Cardiac muscle cell (in vitro differentiated cells and primary cell): ENCODE measurements at regions not wholly inside any gene's neighbourhood (a gene's known extent, or its start where the extent isn't known, plus 50 kb on each side); places are given as distances from the start of the nearest gene placed in this dataset.

Experiments used
- DNase-seq, 2 donors: peaks; one replicate each; pipeline versions ENCODE4 v3.0.0 to v3.0.0-alpha.2; 2010 to 2017; ENCODE audit warnings: low read depth in 1 of 2, low spot score in 1 of 2
- H3K27ac ChIP-seq: fragments of 200-600 bp; sonication (generic); 2 replicates; pipeline ENCODE4 v1.5.1; 2016
- H3K27me3 ChIP-seq: fragments of 200-600 bp; sonication (generic); 2 replicates; pipeline ENCODE4 v1.6.0; 2016; ENCODE audit warnings: control low read depth
- H3K36me3 ChIP-seq: fragments of 200-600 bp; sonication (generic); 2 replicates; pipeline ENCODE4 v1.5.1; 2016; ENCODE audit warnings: control low read depth
- H3K4me1 ChIP-seq: fragments of 200-600 bp; sonication (generic); 2 replicates; pipeline ENCODE4 v1.8.1; 2017; ENCODE audit warnings: low read depth, mild to moderate bottlenecking, mixed run types
- H3K4me3 ChIP-seq: fragments of 200-600 bp; sonication (generic); 2 replicates; pipeline ENCODE4 v1.5.1; 2016; ENCODE audit warnings: mild to moderate bottlenecking
- H3K9me3 ChIP-seq: fragments of 200-600 bp; sonication (generic); 2 replicates; pipeline ENCODE4 v1.5.1; 2017; ENCODE audit warnings: low read depth, mild to moderate bottlenecking, control low read depth
- TF ChIP-seq, protein P1 (sequence below): IDR thresholded peaks from 2 replicates; pipeline ENCODE4 v1.5.1; 2012; ENCODE audit warnings: low read depth, mild to moderate bottlenecking, low read length

DNA sequence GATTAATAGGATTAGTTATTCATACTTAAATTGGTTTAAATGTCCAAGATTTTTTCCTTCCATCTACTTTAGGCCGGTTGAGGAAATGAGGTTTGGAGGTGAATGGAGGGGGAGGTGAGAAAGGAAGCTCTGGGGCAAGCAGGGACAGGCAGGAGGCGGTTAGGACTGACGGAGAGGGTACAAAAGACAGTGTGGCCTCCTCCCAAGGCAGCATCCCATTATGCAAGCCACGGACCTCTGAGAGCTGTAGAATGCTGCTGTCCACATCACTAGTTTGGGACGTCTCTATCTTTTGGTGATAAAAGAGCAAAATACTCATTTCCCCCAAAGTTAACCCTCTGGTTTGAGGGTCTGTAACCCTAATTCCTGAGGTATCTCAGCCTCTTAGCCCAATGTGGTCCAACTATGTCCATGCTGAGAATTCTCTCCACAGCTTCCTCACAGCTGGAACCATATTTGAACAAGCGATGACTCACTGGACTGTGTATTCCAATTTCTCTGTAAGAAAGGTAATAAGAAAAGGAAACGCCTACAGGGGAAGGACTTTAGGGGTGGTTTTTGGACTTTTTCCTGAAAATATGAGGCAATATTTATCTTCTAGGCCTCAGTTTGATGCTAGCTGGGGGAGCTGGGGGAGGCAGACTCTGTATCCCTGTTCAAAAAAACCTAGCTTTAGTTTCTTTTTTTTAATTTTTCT lies 172.2 kb downstream of the TFAP2B start:
- TF ChIP-seq, protein P1, sequence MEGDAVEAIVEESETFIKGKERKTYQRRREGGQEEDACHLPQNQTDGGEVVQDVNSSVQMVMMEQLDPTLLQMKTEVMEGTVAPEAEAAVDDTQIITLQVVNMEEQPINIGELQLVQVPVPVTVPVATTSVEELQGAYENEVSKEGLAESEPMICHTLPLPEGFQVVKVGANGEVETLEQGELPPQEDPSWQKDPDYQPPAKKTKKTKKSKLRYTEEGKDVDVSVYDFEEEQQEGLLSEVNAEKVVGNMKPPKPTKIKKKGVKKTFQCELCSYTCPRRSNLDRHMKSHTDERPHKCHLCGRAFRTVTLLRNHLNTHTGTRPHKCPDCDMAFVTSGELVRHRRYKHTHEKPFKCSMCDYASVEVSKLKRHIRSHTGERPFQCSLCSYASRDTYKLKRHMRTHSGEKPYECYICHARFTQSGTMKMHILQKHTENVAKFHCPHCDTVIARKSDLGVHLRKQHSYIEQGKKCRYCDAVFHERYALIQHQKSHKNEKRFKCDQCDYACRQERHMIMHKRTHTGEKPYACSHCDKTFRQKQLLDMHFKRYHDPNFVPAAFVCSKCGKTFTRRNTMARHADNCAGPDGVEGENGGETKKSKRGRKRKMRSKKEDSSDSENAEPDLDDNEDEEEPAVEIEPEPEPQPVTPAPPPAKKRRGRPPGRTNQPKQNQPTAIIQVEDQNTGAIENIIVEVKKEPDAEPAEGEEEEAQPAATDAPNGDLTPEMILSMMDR: no peak
- Histone ChIP-seq H3K27ac (no peak overlapping the region), H3K4me3 (no peak overlapping the region), H3K36me3 (no peaks in the 10 kb centered on the region), H3K27me3 (peaks cover 12% of the 10 kb centered on the region), H3K4me1 (no peaks in the 10 kb centered on the region), H3K9me3 (no peaks in the 10 kb centered on the region)
- DNase-seq: no peak

DNA sequence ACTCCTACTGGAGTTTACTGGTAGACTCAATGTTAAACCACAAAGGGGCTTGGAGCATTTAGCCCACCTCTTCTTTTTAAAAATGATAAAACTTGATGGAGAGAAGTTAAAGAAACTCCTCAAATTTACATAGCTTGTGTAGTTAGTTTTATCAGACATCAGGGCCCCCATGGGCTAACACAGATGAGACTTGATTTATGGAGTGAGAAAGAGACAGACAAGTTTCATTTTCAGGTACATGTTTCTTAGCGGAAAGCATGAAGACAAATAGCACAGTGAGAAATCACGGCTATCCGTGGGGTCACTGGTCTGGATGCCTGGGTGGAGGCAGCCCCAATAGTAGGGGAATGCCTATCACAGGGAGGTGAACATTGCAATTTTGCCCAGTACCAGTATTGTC lies 173.6 kb downstream of the TFAP2B start:
- Histone ChIP-seq H3K4me1 (no peaks in the 10 kb centered on the region), H3K9me3 (no peaks in the 10 kb centered on the region), H3K4me3 (no peak overlapping the region), H3K36me3 (no peaks in the 10 kb centered on the region), H3K27me3 (peaks cover 4% of the 10 kb centered on the region), H3K27ac (no peak overlapping the region)
- TF ChIP-seq, protein P1: no peak
- no peak for DNase-seq

DNA sequence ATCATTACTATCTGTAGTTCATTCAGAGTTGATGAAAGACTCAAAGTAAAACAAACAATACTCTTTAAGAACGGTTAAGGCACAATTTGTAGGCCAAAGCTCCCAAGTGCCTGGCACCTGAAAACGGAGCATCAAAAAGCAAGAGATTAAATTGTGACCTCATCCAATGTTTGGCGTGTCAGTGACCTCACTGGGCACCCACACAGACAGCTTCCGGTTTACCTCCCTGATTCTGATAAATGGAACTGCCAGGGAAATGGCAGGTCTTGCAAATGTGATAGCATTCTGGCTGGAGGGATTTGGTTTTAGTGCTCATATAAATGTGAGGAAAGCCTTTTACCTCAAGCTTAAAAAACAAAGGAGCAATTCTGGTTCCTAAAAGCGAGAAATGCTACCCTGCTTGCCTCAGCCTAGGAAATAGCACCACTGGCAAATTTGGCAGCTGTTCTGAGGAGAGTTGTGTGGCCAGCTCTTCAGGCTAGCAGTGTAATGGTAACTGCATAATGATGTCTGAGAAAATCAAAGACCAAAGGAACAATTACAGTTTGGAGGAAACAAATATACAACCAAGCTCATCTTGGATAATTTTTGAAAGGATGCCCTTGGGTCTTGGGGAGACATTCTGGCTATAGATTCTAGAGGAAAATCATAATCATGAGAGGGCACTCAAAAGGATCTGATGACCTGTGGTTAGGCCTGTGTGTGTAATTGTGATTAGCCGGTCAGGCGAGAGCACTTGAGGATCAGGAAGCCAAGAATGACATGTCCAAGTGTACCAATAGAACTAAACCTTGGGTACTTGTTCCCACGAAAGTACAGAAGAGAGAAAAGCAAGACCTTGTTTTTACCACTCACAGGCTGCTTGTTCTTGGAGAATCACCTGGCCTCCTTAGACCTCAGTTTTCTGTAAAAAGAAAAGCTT lies 174.3 kb downstream of the TFAP2B start:
- H3K36me3 ChIP-seq: no peaks in the 10 kb centered on the region
- H3K27me3 ChIP-seq: no peaks in the 10 kb centered on the region
- TF ChIP-seq, protein P1: no peak
- no peaks in the 10 kb centered on the region for H3K4me1 ChIP-seq
- no peak overlapping the region for H3K4me3 ChIP-seq
- no peak overlapping the region for H3K27ac ChIP-seq
- H3K9me3 ChIP-seq: no peaks in the 10 kb centered on the region
- DNase-seq: no peak

DNA sequence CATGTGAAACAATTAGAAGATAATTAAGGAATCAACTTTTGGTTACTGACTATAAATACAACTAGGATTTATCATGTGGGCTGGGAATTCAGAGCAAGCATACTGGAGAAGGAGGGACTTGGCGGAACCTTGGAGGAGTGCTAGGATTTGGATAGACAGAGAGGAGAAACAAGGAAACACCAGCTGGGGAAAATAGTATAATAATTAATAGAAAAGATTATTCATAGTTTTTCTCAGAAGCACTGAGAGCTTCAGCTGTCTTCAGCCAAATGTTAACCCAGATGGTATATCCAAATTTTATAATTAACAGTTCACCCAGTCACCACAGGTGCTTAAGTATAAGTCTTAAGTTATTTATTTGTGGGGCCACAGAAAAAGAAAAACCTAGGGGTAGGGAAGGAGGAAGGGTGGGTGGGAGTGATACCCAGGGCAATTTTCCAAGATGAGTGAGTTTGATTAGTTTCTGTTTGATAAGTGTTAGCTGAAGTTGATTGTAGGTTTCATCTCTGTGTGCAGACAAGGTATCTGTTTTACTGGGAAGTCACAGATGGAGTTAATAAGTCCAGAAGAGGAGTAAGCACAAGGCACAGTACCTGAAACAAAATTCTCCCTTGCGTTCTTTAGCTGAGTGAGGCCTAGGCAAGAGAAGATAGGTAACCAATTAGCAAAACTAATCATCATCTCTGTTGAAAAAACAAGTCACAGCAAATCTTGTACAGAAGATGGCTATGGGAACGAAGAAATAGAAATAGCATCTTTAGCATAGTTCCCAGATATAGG lies 175.5 kb downstream of the TFAP2B start:
- H3K4me3 ChIP-seq: no peak overlapping the region
- TF ChIP-seq, protein P1: no peak
- H3K9me3 ChIP-seq: no peaks in the 10 kb centered on the region
- H3K27ac ChIP-seq: no peak overlapping the region
- H3K4me1 ChIP-seq: no peaks in the 10 kb centered on the region
- H3K27me3 ChIP-seq: no peaks in the 10 kb centered on the region
- H3K36me3 ChIP-seq: no peaks in the 10 kb centered on the region
- no peak for DNase-seq

DNA sequence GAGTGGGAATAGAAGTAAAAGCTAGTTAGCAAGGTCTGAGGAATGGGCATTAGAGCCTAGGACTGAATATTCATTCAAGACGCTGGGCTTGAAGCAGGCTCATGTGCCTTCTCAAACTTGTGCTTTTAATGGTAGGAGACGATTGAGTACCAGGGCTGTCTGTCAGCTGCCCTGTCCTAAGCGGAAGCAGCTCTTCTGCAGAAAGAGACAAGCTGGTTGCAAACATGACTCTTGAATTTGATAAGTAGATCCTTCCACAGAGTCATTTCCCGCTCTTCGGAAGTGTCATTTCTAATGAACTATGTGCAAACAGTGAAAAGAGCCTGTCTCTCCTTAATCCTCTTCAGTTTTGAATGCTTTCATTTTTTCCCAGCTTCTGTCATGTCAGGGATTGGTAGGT lies 176.4 kb downstream of the TFAP2B start:
- TF ChIP-seq, protein P1: no peak
- H3K9me3 ChIP-seq: no peaks in the 10 kb centered on the region
- H3K27me3 ChIP-seq: no peaks in the 10 kb centered on the region
- no peaks in the 10 kb centered on the region for H3K36me3 ChIP-seq
- H3K27ac ChIP-seq: no peak overlapping the region
- DNase-seq: no peak
- H3K4me3 ChIP-seq: no peak overlapping the region
- H3K4me1 ChIP-seq: no peaks in the 10 kb centered on the region
